NCI-H2171 treated with DMSO at 0.1 percent for 48 hours (cell line): ENCODE measurements at regions not wholly inside any gene's neighbourhood (a gene's known extent, or its start where the extent isn't known, plus 50 kb on each side); places are given as distances from the start of the nearest gene placed in this dataset.
"Not testable (repeated sequence)": the region's sequence is repeated elsewhere in the genome, so short reads cannot be mapped to it uniquely, and the experiment has no call there.

ENCODE experiments used
- DNase-seq: peaks from one replicate; lab custom pipeline; 2025; lab: John Stamatoyannopoulos, UW

DNA sequence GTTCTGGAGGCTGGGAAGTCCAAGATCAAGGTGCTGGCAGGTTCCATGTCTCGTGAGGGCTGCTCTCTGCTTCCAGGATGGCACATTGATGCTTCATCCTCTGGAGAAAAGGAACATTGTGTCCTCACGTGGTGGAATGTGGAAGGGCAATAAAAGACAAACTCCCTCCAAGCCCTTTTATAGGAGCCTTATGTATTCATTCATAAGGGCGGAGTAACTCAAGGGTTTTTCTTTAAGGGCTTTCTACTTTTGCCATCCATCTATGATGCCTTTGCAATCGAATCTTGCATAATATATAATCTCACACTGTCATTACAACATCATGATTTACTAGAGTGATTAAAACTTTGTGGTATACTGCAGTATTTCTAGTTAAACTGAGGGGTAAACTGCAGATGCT is 132.7 kb upstream of the DDHD1 start:
- DNase-seq, result no peak

DNA sequence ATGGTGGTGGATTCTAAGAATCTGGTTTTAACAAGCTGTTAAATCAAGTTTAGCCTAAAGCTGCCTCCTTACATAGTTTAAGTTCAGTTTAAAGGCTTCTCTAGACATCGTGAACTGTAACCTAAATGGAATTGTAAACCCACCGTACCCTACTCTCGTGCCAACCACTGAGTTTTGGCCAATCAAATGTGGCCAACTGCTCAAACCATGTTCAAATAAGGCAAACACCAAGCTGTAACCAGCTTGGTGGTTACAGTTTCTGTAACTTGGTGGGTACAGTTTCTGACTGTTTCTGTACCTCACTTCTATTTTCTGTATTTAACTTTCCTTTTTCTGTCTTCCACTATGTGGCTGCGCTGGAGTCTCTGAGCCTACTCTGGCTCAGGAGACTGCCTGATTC is 131.9 kb upstream of the DDHD1 start:
- no peak for DNase-seq

DNA sequence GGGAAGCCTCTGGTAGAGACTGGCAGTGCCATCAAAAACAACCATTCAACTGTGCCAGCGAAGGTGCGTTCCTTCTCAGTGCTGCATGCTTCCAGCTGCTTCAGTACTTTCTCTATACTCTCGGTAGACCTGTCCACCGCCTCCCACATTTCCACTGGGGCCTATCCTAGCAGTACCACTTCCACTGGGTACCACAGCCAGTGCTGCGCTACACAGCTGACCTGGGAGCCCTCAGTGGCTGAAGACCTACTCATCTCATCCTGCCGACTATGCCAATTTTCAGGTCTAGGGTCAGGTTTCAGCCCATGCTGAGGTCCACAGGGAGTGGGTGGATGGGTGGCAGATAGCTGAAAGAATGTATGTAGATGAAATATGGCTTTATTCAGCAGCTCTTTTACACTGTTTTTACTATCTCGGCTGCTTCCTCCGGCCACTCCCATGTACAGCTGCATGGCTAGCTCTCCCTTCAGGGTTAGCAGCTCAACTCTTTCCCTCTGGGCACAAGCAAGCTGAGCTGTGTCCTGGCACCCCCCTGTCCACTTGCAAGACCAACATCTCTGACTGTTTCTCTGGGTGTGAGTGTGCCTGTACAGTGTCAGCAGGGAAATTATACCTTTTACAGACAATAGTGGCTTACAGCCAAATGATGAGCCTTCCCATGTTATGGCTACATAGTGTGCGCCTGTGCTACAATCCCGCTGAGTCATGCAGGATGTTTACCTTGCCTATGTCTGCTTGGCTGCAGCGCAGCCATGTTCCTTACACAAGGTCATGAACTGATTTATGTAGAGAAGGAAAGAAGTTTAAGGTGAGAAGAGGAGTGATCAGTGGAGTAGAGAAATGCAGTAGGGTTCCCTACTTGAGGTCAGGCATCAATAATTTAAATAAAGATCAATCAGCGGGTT is 125.7 kb upstream of the DDHD1 start:
- no peak for DNase-seq

DNA sequence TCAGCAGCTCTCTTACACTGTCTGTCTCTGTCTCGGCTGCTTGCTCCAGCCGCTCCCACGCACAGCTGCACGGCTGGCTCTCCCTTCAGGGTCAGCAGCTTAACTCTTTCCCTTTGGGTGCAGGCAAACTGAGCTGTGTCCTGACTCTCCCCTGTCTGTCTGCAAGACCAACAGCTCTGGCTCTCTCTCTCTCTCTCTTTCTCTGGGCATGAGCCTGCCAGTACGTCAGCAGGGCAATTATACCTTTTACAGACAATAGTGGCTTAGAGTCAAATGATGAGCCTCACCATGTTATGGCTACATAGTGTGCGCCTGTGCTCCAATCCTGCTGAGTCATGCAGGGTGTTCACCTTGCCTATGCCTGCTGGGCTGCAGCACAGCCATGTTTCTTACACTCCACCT is 120.5 kb upstream of the DDHD1 start:
- DNase-seq, result no peak

DNA sequence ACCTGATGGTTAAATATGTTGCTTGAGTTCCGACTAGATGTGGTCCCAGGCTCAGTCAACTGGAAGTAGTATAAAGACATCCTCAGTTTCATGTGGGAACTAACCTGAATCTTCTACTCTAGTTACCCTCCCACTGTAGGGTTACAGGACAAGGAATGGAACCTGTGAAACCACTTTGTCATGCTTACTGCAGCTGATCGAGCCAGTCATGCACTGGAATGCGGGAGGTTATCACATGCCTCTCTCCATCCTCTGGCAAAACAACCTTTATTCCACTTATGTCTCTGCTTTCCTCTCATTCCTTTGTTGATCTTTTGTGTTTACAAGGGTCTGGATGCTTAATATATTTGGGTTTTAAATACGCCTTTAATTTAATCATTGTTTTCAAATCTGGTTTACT is 111.9 kb upstream of the DDHD1 start:
- no peak for DNase-seq

DNA sequence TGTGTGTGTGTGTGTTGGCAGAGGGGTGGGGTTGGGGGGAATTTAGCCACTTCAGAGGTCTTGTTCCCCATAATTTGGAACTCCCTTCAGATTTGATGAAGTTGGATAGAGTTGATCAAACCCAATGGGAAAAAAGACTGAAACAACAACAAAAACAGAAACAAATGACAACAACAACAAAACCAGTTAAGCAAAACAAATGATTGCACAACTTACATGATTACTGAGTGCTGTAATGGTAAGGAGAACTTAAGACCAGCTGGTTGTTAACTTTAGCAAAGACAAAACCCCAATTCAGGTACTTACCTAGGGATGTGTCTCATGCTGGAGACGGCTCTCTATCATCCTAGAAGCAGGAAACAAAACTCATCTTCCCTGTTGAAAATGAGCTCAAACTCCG is 107.8 kb upstream of the DDHD1 start:
- no peak for DNase-seq

- DNase-seq, result no peak
Measured at GRCh38 chr14:53260286-53260685, 107.2 kb upstream of the DDHD1 start.

- DNase-seq, result no peak
Measured at GRCh38 chr14:53252141-53252540, 99.0 kb upstream of the DDHD1 start.

- no peak for DNase-seq
Measured at GRCh38 chr14:53249059-53249458, 95.9 kb upstream of the DDHD1 start.

DNA sequence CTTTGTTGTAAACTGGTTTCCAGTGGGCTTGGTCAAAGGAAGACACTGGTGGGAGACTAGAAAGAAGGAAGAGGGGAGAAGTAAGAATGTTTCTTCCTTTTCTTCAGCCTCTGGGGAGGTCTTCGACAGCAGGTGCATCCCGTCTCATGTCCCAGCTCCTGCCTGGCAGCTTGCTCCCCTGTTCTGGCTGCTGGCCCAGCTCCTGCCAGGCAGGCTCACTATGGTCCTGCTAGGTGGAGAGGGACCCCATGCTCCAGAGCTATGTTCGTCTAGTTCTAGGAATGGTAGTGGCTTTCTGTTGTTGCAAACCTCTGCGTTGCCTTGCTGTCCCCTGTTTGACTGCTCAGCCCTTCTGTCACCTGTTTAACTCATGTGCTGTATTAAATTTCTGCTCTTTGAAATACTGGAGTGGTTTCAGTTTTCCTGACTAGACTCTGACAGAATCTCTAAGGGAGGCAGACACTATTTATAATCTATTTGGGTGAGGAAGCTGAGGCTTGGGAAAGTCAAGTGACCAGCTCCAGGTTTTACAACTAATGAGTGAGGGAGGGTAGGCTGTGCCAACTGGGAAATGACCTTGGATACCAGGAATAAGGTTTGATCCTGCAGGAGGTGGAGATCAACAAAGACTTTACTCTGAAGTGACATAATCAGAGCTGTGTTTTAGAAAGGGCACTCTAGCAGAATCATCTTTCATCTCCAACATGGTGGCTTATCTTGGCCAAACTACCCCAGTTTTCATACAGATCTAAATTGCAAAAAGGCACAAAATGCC is 94.7 kb upstream of the DDHD1 start:
- peak; percentile 51 for DNase-seq

DNA sequence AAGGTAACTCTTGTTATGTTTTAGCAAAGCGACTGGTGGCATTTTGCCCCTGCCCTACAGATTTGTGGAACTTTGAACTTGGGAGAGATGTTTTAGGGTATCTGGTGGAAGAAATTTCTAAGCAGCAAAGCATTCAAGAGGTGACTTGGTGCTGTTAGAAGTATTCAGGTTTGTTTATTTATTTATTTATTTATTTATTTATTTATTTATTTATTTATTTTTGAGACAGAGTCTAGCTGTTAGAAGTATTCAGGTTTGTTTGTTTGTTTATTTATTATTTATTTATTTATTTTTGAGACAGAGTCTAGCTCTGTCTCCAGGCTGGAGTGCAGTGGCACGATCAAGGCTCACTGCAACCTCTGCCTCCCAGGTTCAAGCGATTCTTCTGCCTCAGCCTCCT is 89.8 kb upstream of the DDHD1 start:
- DNase-seq, result not testable (repeated sequence)

DNA sequence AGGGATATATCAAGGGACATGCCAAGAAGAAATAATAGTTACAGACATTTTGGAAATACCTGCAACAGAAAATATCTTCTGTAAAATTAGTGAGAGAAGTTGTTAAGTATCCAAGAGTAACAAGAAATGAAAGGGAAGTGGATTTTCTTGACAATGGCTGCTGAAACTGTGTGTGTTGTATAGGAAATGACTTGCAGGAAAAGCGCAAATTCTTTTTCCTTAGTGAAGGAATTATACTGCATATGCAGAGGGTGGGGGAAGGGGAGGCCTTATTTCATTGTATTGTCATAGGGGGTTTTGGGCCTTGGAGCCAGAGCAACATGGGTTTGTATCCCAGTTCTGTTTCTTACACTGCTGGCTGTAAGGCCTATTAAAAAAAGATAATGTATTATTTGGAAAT is 84.4 kb upstream of the DDHD1 start:
- no peak for DNase-seq

GRCh38 chr14:53236708-53237107 is 83.6 kb upstream of the DDHD1 start:
- no peak for DNase-seq

- DNase-seq, result no peak
Measured at GRCh38 chr14:53231171-53231570, 78.0 kb upstream of the DDHD1 start.

DNA sequence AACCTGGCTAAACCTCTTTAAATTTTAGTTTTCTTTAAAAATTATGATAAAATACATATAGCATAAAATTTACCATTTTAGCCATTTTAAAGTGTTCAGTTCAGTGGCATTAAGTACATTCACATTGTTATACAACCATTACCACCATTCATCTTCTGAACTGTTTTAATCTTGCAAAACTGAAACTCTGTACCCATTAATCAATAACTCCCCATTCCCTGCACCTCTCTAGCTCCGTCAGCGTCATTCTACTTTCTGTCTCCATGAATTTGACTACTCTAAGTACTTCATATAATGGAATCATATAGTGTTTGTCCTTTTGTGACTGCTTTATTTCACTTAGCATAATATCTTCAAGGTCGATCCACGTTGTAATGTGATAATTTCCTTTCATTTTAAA is 75.8 kb upstream of the DDHD1 start:
- no peak for DNase-seq

DNA sequence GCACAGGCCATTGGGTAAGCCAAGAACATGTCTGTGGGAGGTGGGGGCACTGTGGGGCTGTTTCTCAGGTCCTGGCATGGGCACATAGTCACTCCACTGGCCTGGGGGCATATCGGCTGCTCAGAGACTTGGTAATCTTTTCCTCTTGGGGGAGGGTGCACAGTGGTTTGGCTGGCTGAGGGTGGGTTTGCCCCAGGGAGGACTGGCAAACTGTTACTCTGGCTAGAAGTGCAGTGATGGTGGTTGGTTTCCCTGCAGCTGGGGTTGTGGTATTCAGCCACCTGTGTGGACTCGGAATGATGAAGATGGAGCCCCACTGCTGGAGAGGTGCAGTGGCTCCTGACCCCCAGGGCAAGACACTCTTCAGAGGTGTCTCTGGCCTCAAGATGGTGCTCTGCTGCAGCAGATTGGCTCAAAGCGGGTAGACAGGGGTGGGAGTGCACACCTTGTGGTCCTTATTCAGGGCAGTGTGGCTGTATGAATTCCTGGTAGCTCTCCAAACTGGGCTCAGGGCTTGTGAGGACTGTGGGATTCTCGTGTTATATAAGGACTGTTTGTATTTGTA is 74.1 kb upstream of the DDHD1 start:
- DNase-seq, result no peak

- DNase-seq, result no peak
Measured at GRCh38 chr14:53226553-53226952, 73.4 kb upstream of the DDHD1 start.

DNA sequence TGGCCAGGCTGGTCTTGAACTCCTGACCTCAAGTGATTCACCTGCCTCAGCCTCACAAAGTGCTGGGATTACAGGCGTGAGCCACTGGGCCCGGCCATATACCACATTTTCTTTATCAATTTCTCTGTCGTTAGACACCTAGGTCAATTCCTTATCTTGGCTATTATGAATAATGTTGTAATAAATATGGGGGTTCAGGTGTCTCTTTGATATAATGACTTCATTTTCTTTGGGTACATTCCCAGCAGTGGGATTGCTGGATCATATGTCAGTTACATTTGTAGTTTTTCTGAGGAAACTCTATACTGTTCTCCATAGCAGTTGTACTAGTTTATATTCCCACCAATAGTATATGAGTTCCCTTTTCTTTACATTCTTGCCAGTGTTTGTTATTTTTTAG is 67.8 kb upstream of the DDHD1 start:
- DNase-seq, result peak; percentile 14

DNA sequence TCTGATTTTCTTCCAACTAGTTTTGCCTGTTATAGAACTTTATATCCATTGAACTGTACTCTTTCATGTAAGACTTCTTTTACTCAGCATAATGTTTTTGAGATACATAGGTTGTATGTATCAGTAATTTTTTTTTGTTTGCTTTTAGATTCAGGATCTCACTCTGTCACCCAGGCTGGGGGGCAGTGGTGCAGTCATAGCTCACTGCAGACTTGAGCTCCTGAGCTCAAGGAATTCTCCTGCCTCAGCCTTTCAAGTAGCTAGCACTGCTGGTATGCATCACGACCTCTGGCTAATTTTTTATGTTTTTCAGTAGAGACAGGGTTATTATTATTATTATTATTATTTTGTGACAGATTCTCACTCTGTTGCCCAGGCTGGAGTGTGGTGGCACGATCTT is 65.0 kb upstream of the DDHD1 start:
- DNase-seq, result no peak

DNA sequence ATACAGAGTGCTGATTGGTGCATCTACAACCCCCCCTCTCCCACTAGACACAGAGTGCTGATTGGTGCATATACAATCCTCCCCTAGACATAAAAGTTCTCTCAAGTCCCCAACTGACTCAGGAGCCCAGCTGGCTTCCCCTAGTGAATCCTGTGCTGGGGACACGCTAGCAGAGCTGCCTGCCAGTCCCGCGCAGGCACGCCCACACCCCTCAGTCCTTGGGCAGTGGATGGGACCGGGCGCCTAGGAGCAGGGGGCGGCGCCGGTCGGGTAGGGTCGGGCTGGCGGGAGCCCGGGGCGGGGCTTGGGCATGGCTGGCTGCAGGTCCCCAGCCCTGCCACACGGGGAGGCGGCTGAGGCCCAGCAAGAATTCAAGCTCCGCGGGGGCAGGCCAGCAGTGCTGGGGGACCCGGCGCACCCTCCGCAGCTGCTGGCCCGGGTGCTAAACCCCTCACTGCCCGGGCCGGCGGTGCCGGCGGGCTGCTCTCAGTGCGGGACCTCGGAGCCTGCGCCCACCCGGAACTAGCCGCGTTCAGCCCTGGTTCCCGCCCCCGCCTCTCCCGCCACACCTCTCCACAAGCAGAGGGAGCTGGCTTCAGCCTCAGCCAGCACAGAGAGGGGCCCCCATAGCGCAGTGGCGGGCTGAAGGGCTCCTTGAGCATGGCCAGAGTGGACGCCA is 64.3 kb upstream of the DDHD1 start:
- DNase-seq, result peak; percentile 62

DNA sequence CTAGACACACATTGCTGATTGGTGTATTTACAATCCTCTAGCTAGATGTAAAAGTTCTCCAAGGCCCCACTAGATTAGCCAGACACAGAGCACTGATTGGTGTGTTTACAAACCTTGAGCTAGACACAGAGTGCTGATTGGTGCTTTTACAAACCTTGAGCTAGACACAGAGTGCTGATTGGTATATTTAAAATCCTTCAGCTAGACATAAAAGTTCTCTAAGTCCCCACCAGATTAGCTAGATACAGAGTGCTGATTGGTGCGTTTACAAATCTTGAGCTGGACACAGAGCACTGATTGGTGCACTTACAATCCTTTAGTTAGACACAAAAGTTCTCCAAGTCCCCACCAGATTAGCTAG is 63.8 kb upstream of the DDHD1 start:
- not testable (repeated sequence) for DNase-seq

GRCh38 chr14:53216478-53216877 is 63.4 kb upstream of the DDHD1 start:
- not testable (repeated sequence) for DNase-seq

DNA sequence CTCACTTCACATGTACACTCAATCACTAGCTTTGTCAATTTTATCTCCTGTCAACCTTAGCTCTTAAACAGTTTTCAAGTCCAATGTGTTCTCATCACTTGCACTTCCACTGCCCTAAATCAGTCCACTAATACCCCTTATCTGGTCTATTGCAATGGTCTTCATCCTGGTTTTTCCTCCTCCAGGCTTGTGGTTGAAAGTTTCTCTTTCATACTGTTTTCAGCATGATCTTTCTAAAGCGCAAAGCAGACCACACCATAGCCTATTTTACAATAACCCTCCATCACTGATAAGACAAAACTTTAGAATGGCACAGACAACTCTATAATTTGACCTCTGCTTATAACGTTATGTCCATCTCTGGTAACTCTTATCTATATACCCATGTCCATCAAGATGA is 62.0 kb upstream of the DDHD1 start:
- no peak for DNase-seq
